A673 (cell line): ENCODE measurements at regions not wholly inside any gene's neighbourhood (a gene's known extent, or its start where the extent isn't known, plus 50 kb on each side); places are given as distances from the start of the nearest gene placed in this dataset.

Experiments
- BruUV-seq: library from RNA; stranded (reverse); fragments of 400-500 nt; replicated peaks from 2 replicates; lab custom pipeline; 2021; lab: Mats Ljungman, UMichigan
- CTCF ChIA-PET: fragments of 300-600 bp; sonication (Branson Sonifier 250); formaldehyde crosslinking; loops from one replicate; lab custom pipeline; 2022; ENCODE audit warnings: antibody characterized with exemption; lab: Charles Lee
- POLR2A ChIA-PET: fragments of 300-600 bp; sonication (Branson Sonifier 250); formaldehyde crosslinking; loops from one replicate; lab custom pipeline; 2022; ENCODE audit warnings: antibody characterized with exemption; ENCODE audit not compliant: low non-redundant PET; lab: Charles Lee
- DNase-seq: peaks from one replicate; pipeline ENCODE4 v3.0.0-alpha.2; 2015; ENCODE audit warnings: low spot score
- H3K27ac ChIP-seq: fragments of 200-600 bp; sonication (generic); 2 replicates; pipeline ENCODE4 v1.5.1; 2016; ENCODE audit warnings: mixed run types, low read depth, mild to moderate bottlenecking, mixed read lengths, antibody characterized with exemption, low read length; ENCODE audit not compliant: poor library complexity, severe bottlenecking
- H3K27me3 ChIP-seq: fragments of 200-600 bp; sonication (generic); replicated peaks from 2 replicates; pipeline ENCODE4 v1.6.1; 2017; ENCODE audit warnings: mixed run types, low read depth, mild to moderate bottlenecking, mixed read lengths, antibody characterized with exemption, low read length; ENCODE audit not compliant: insufficient read depth, poor library complexity
- H3K36me3 ChIP-seq: fragments of 200-600 bp; sonication (generic); 2 replicates; pipeline ENCODE4 v1.6.1; 2016; ENCODE audit warnings: mixed run types, mild to moderate bottlenecking, mixed read lengths, antibody characterized with exemption, low read length; ENCODE audit not compliant: insufficient read depth, poor library complexity, severe bottlenecking
- H3K4me1 ChIP-seq: fragments of 200-600 bp; sonication (generic); 2 replicates; pipeline ENCODE4 v1.6.1; 2017; ENCODE audit warnings: mixed run types, mild to moderate bottlenecking, mixed read lengths, antibody characterized with exemption, low read length; ENCODE audit not compliant: insufficient read depth, poor library complexity, severe bottlenecking
- H3K4me3 ChIP-seq: fragments of 200-600 bp; sonication (generic); 2 replicates; pipeline ENCODE4 v1.5.1; 2016; ENCODE audit warnings: low read depth, mixed run types, mild to moderate bottlenecking, mixed read lengths, low read length; ENCODE audit not compliant: poor library complexity, severe bottlenecking
- H3K9me3 ChIP-seq: fragments of 200-600 bp; sonication (generic); 2 replicates; pipeline ENCODE4 v1.6.1; 2016; ENCODE audit warnings: mixed run types, low read depth, mild to moderate bottlenecking, mixed read lengths, antibody characterized with exemption, low read length; ENCODE audit not compliant: poor library complexity, severe bottlenecking
- CTCF ChIP-seq: fragments of 300-800, 200-600 bp; sonication (generic); conservative IDR thresholded peaks from 2 replicates; pipeline ENCODE4 v1.5.1; 2017; ENCODE audit warnings: low read depth, mild to moderate bottlenecking, antibody characterized with exemption, low read length, moderate library complexity, mixed read lengths
- EZH2 ChIP-seq: fragments of 200-600 bp; sonication (generic); IDR thresholded peaks from 2 replicates; pipeline ENCODE4 v1.6.1; 2017; ENCODE audit warnings: borderline replicate concordance, low read depth, mild to moderate bottlenecking, mixed read lengths, antibody characterized with exemption, low read length; ENCODE audit not compliant: poor library complexity, severe bottlenecking
- intact Hi-C: fragments of 100-400 bp; cut with micrococcal nuclease; formaldehyde crosslinking; loops from one replicate; pipeline ENCODE4 v1.10.0; 2022; ENCODE audit not compliant: unreplicated experiment

DNA sequence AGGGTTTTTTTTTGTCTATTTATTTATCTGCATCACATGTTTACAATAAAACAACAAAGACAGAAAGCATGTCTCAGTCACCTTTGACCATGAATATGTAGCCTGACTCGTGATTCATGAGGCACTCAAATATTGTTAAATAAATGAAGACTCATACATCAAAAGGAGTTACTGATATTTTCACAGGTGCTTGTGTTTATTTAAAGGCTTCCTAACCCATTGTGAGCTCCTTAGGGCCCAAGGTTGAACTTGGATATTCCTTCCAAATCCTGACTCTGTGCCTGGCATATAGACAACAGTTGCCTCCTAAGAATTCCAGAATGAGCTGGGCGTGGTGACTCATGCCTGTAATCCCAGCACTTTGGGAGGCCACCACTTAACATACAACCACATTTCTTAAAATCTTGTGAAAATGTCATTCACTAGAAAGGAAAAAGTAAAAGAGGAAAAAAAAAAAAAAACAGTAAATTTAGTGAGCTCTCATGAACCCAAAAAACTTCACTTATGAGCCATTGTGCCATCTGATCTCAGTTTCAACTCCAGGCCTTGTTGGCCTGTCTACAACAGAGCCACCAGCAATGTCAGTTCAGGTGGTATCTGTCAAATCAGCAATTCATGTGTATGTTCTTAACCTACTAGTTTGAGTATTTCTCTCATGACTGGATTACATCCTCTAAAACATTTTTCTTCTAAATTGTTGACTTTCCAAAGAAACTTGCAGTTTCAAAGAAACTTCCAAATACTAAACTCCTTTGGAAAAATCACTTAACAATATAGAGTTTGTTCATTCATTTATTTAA, 162.7 kb upstream of the MARCKS start:
- Histone ChIP-seq H3K9me3 (no peaks in the 10 kb centered on the region), H3K4me1 (no peaks in the 10 kb centered on the region), H3K27me3 (no peaks in the 10 kb centered on the region), H3K36me3 (no peaks in the 10 kb centered on the region), H3K27ac (no peak overlapping the region), H3K4me3 (no peak overlapping the region)
- DNase-seq, result no peak
- POLR2A ChIA-PET, result no interaction called here
- intact Hi-C loops, result loop anchor here (10.0 kb wide), 1 partner anchor 160 kb away; the partner anchor contains the start of gene MARCKS
- CTCF ChIA-PET, result no interaction called here
- BruUV-seq, result no TSS peak
- TF ChIP-seq CTCF (no peak), EZH2 (no peak)

DNA sequence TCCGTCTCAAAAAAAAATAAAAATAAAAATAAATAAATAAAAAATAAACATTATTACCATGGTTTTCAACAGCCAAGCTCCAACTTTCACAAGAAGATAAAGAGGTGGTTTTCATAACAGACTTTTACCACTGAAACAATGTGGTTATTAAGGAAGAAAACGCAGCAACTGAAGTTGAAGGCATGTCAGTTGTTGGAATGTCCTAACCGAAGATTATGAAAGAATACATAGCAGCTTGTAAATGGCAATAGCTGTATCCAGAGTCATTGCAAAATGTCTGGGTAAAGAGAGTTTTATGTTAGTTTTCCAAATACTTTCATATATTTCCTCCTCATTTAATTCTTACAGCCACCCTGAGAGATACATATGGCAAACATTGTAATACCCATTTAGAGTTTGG, 161.6 kb upstream of the MARCKS start:
- Histone ChIP-seq H3K36me3 (no peaks in the 10 kb centered on the region), H3K27ac (no peak overlapping the region), H3K27me3 (no peaks in the 10 kb centered on the region), H3K9me3 (no peaks in the 10 kb centered on the region), H3K4me3 (no peak overlapping the region), H3K4me1 (no peaks in the 10 kb centered on the region)
- ChIA-PET CTCF (no interaction called here), POLR2A (interaction anchor here (0.7 kb wide), 1 partner anchor 36 kb away, joined by 4 read pairs; no protein-coding TSS in a partner anchor)
- TF ChIP-seq EZH2 (no peak), CTCF (no peak)
- no TSS peak for BruUV-seq
- DNase-seq, result no peak
- intact Hi-C loops, result loop anchor here (10.0 kb wide), 1 partner anchor 159 kb away; the partner anchor contains the start of gene MARCKS

DNA sequence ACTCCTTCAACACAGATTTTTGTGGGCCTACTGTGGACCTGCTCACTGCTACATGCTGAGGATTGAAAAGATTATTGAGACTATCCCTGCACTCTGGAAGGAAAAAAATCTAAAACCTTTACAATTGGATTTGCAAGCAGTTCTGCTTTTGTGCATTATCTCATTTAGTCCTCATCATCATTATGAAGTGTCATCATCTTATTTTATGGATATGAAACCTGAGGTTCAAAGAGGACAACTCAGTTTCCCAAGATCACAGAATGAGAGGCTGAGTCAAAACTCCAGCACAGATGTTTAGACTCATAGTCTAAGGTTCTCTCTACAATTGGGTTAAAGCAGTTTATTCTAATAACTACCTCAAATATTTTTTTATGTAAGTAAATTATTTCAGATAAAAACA, 160.2 kb upstream of the MARCKS start:
- Histone ChIP-seq H3K4me3 (no peak overlapping the region), H3K4me1 (no peaks in the 10 kb centered on the region), H3K27me3 (no peaks in the 10 kb centered on the region), H3K27ac (no peak overlapping the region), H3K9me3 (no peaks in the 10 kb centered on the region), H3K36me3 (no peaks in the 10 kb centered on the region)
- TF ChIP-seq CTCF (no peak), EZH2 (no peak)
- POLR2A ChIA-PET, result no interaction called here
- BruUV-seq, result no TSS peak
- CTCF ChIA-PET, result no interaction called here
- intact Hi-C loops, result loop anchor here (10.0 kb wide), 1 partner anchor 158 kb away; the partner anchor contains the start of gene MARCKS
- DNase-seq, result no peak
